GM21786 (cell line): ENCODE measurements at regions not wholly inside any gene's neighbourhood (a gene's known extent, or its start where the extent isn't known, plus 50 kb on each side); places are given as distances from the start of the nearest gene placed in this dataset.

Experiments
- ATAC-seq: cut with Tn5 transposase; IDR thresholded peaks from one replicate; pipeline ENCODE4 v1.9.1; 2021; ENCODE audit not compliant: unreplicated experiment

GRCh38 chr17:79212149-79213087 lies 137.8 kb downstream of the ENGASE start:
- ATAC-seq = no peak

GRCh38 chr17:79211061-79211770 lies 136.6 kb downstream of the ENGASE start:
- no peak for ATAC-seq

- no peak for ATAC-seq
These were observed 136.0 kb downstream of the ENGASE start for GRCh38 chr17:79210638-79211037.

DNA sequence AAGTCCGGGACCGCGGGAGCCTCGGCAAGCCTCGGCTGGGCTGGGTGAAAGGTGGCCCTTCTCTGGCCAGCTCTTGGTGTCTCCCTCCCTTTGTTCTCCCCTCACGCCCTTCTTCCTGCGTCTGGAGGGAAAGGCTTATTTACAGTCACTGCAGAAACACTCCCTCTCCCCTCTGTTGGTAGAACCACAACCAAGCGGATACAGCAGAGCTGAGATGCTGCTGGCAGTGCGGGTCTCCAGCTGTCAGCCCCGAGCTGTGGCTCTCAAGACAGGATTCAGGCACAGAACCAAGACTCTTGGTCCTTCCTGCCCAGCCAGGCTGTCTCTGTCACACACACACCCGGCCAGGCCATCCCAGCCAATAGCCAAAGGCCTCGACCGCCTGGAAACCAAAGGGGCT lies 133.3 kb downstream of the ENGASE start:
- no peak for ATAC-seq

- no peak for ATAC-seq
These were observed 131.1 kb downstream of the ENGASE start for GRCh38 chr17:79205688-79206205.

DNA sequence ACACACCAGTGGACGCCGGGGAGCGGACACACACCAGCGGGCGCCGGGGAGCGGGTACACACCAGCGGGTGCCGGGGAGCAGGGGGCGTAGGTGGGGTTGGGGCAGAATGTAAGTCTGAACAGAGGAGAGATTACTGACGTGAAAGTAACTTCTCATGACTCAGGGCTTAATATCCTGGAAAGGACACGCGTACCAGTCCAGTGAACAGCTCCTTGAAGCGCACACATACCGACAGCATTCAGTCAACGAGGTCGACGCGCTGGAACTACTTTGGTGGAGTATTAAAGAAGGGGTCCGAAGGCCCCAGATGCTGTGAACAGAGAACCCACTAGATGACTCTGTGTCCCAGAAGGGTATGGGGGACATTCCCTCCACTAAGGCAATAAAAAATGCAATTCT lies 129.6 kb downstream of the ENGASE start:
- no peak for ATAC-seq

- ATAC-seq = no peak
These were observed 129.0 kb downstream of the ENGASE start for GRCh38 chr17:79203657-79204056.

DNA sequence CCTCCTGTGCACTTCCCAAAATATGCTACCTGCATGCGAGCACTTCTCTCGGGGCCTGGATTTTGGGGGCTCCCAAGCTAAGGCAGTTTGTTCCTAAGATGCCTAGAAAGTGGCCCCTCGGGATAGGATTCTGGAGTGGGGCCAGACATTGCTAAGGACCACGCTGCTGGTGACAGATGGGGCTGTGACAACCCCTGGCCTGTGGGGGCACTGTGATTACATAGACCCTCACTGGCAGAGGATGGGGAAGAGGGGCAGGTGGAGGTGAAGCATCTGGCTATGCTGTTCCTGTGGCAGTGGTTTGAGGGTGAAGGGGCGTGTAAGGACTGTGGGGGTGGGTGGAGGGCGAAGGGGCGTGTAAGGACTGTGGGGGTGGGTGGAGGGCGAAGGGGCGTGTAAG lies 128.4 kb downstream of the ENGASE start:
- ATAC-seq = no peak

DNA sequence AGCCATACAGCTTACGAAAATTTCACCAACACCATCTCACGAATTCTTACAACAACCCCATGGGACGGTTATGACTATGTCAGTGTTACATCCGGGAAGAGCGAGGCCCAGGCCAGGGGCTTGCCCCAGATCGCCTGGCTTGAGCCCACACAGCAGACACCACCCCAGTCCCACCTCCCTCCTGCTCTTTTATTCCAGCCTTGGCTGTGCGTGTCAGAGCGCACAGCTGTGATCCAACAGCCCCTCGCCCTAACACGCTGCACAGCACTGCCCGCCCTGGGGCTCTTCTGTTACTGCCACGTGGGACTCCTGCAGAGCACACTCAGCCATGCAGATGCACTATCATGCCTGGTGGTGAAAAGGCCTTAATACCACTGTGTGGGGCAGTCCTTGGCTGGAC lies 127.9 kb downstream of the ENGASE start:
- ATAC-seq = no peak

DNA sequence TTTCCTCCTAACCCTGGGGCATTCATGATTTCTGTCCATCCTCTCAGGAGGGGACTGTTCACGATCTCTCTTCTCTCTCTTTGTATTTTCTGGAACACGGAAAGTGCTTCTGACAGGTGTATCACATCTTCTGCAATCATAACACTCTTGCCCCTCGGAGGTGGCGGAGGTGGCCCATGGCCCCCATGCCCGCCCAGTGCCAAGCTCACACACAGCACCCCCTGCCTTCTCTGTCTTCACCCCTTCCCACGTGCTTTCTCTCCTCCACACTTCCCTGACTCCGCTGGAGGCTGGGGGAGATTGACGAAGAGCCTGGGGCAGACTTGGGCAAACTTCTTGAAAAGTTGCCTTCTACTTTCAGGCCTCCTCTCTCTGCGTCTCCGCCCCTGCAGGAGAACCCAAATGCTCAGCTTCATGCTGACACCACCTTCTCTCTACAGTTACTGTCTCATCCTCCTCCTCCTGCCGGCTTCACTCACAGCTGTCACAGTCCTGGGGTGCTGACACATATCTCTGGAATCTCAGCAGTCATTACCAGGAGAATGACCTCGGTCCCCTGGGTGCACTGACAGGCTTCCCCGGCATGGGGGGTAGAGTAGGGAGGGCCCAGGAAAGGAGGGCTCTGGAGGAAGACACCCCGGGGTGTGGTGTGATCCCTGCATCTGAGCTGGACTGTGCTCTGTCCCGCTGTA lies 127.1 kb downstream of the ENGASE start:
- ATAC-seq = no peak

- ATAC-seq = no peak
These were observed 126.5 kb downstream of the ENGASE start for GRCh38 chr17:79201119-79201518.

DNA sequence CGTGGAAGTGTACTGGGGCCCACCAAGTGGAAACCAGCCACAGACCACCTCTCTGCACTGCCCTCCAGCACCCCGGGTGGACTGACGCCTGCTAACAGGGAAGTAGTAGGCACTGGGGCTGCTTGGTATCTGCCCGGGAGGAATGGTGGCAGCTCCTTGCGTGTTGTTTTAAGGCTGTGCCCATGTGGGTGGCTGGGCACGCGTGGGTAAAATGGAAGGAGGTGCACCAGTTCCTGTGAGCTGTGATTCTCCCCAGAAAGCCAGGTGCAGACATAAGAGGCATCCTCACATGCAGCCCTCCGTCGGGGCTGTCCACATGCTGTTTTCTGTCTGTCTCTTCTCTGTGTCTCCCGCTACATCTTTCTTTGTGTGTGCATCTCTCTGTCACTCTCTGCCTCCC lies 122.3 kb downstream of the ENGASE start:
- ATAC-seq = no peak

- no peak for ATAC-seq
These were observed 118.1 kb downstream of the ENGASE start for GRCh38 chr17:79192503-79193351.

GRCh38 chr17:79191270-79191934 lies 116.8 kb downstream of the ENGASE start:
- ATAC-seq = no peak

- ATAC-seq = no peak
These were observed 114.7 kb downstream of the ENGASE start for GRCh38 chr17:79189305-79189704.

DNA sequence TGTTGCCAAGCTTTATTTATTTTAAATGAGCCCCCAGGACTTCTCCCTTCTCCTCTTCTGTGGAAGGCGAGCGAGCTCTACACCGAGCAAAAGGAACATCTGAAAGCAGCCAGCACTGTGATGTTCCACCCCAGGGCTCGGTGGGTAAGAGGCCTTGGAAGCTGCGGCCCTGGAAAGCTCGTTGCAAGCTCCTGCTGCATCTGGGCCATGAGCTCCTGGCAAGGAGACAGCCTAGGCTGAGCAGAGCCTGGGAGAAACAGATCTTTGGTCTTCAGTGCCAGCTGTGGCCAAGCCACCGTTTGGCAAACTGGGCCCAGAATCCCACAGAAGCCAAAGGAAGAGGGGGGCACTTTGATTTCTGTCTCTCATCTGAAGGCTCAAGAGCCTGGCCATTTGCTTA lies 114.1 kb downstream of the ENGASE start:
- ATAC-seq = no peak

- no peak for ATAC-seq
These were observed 113.4 kb downstream of the ENGASE start for GRCh38 chr17:79188048-79188447.

DNA sequence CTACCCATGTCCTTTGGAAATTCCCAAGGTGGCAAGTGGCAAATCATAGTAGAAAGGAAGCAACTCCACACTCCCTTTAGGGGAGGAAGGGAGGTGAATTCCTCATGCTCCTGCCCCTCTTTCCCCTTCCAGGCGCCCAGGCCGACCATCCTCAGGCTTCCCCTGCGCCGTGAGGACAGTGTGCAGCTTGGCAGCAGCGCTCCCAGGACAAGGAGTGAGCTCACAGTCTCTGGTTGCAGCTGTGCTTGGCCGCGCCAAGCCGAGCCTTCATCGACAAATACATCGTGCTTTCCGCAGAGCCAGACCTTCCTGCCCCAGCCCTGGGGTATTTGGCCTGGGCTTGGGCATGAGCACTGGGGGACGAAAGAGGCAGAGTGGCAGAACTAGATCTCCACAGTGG lies 112.6 kb downstream of the ENGASE start:
- ATAC-seq = no peak

- ATAC-seq = no peak
These were observed 111.8 kb downstream of the ENGASE start for GRCh38 chr17:79186406-79186805.

DNA sequence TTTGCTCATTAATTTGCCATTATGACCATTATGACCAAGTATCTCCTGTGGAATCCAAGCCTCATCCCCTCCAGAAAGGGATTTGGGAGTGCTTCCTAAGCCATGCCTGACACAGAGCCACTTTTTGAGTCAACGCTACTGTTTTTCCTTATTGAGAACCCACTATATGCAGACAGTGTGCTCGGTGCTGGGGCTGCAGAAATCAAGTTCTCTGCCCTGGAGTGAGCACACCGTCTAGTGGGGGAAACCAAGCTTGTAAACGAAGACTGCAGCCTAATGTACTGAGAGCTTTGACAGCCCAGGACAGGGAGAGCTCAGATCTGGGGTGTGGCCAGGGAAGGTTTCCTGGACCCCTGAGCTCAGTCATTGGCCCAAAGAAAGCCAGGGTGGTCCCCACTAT lies 111.0 kb downstream of the ENGASE start:
- no peak for ATAC-seq
